Mesodermal cell (in vitro differentiated cells): ENCODE measurements at regions not wholly inside any gene's neighbourhood (a gene's known extent, or its start where the extent isn't known, plus 50 kb on each side); places are given as distances from the start of the nearest gene placed in this dataset.

Source experiments
- H3K27ac ChIP-seq: 2 replicates; pipeline ENCODE4 v1.7.0; 2013; ENCODE audit warnings: mild to moderate bottlenecking, low read depth, low read length, moderate library complexity; ENCODE audit not compliant: severe bottlenecking
- H3K36me3 ChIP-seq: 2 replicates; pipeline ENCODE4 v1.7.1; 2013; ENCODE audit warnings: mild to moderate bottlenecking, low read length, moderate library complexity; ENCODE audit not compliant: control insufficient read depth, insufficient read depth
- H3K4me1 ChIP-seq: one replicate; pipeline ENCODE4 v1.7.1; 2013; ENCODE audit warnings: mild to moderate bottlenecking, low read length; ENCODE audit not compliant: insufficient read depth, control insufficient read depth, poor library complexity, severe bottlenecking
- H3K4me3 ChIP-seq: 2 replicates; pipeline ENCODE4 v1.7.0; 2013; ENCODE audit warnings: low read length, control low read depth, mild to moderate bottlenecking; ENCODE audit not compliant: insufficient read depth, poor library complexity, severe bottlenecking; ENCODE audit errors: extremely low read depth
- H3K9me3 ChIP-seq: 2 replicates; pipeline ENCODE4 v1.7.1; 2013; ENCODE audit warnings: mild to moderate bottlenecking, low read length, moderate library complexity; ENCODE audit not compliant: control insufficient read depth
- WGBS, 2 experiments: methylation state at CpG; one replicate each; pipeline ENCODE4 v1.1.5; 2013; ENCODE audit warnings: missing lambda C conversion rate in 2 of 2; ENCODE audit not compliant: insufficient coverage in 2 of 2; 5-methylcytosine and 5-hydroxymethylcytosine counted together

GRCh38 chr2:237250599-237250998 is 163.4 kb downstream of the COL6A3 start:
- no peak overlapping the region for H3K4me3 ChIP-seq
- H3K27ac ChIP-seq, result no peak overlapping the region
- WGBS, 2 experiments, result 90% methylated on average over 2 of the region's 3 CpGs; no CpG with 5 or more reads in 1 of the 2 experiments
- no peaks in the 10 kb centered on the region for H3K9me3 ChIP-seq
- peaks cover 8% of the 10 kb centered on the region for H3K4me1 ChIP-seq
- no peaks in the 10 kb centered on the region for H3K36me3 ChIP-seq

- 80 to 100% methylated on average over 1 of the region's 2 CpGs for WGBS, 2 experiments
- H3K27ac ChIP-seq, result no peak overlapping the region
Observed at GRCh38 chr2:237251986-237252385, 162.0 kb downstream of the COL6A3 start.

DNA sequence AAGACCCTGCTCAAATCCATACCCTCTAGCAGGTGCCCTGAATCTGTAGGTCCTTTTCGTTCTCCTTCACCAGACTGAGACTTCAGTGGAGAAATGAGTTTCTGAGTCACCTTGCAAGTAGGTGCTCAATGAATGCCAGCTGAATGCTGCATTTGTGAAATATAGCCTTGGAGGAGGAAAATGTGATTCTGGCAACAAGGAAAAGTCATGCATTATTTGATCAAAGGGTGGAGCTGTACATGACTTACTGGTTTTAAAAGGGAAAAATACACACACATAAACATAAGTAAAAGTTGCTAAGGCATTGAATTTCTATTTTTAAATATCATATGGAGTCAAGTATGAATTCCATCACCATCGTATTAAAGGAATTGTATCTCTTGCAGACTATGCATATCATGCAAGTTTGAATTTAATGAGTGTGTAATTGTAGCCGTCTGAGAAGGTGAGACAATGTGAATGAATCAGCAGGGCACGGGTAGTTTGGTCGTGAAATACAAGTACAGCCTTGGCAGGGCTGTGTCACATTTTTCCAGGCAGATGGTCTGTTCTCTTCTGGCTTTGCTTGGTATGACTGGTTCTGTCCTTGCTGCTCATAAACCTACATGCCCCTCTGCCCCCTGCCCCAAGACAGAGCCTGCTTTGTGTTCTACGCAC is 160.8 kb downstream of the COL6A3 start:
- H3K4me1 ChIP-seq, result peaks cover 14% of the 10 kb centered on the region
- 96 to 100% methylated on average over 4 to 5 of the region's 6 CpGs for WGBS, 2 experiments
- no peak overlapping the region for H3K4me3 ChIP-seq
- H3K27ac ChIP-seq, result no peak overlapping the region
- no peaks in the 10 kb centered on the region for H3K9me3 ChIP-seq
- H3K36me3 ChIP-seq, result no peaks in the 10 kb centered on the region

More at GRCh38 chr2:237251986-237252385, 162.0 kb downstream of the COL6A3 start:
- Histone ChIP-seq H3K4me3 (no peak overlapping the region), H3K36me3 (no peaks in the 10 kb centered on the region), H3K4me1 (peaks cover 12% of the 10 kb centered on the region), H3K9me3 (no peaks in the 10 kb centered on the region)

- no peaks in the 10 kb centered on the region for H3K9me3 ChIP-seq
- H3K4me3 ChIP-seq, result no peak overlapping the region
- H3K4me1 ChIP-seq, result peaks cover 19% of the 10 kb centered on the region
- peak overlapping the region; percentile 31 for H3K27ac ChIP-seq
- no peaks in the 10 kb centered on the region for H3K36me3 ChIP-seq
- 100% methylated on average over 1 of the region's 2 CpGs; no CpG with 5 or more reads in 1 of the 2 experiments for WGBS, 2 experiments
Observed at GRCh38 chr2:237254369-237254861, 159.5 kb downstream of the COL6A3 start.

- H3K4me3 ChIP-seq, result no peak overlapping the region
- WGBS, 2 experiments, result no CpG with 5 or more reads among the region's 2 CpGs
- peaks cover 19% of the 10 kb centered on the region for H3K4me1 ChIP-seq
- H3K36me3 ChIP-seq, result no peaks in the 10 kb centered on the region
- H3K27ac ChIP-seq, result no peak overlapping the region
- H3K9me3 ChIP-seq, result no peaks in the 10 kb centered on the region
Observed at GRCh38 chr2:237254911-237255578, 158.9 kb downstream of the COL6A3 start.

- no peaks in the 10 kb centered on the region for H3K36me3 ChIP-seq
- no peak overlapping the region for H3K4me3 ChIP-seq
- H3K27ac ChIP-seq, result no peak overlapping the region
- H3K9me3 ChIP-seq, result no peaks in the 10 kb centered on the region
- H3K4me1 ChIP-seq, result peaks cover 19% of the 10 kb centered on the region
- 92 to 100% methylated on average over 2 to 4 of the region's 4 CpGs for WGBS, 2 experiments
Observed at GRCh38 chr2:237256887-237257286, 157.1 kb downstream of the COL6A3 start.

DNA sequence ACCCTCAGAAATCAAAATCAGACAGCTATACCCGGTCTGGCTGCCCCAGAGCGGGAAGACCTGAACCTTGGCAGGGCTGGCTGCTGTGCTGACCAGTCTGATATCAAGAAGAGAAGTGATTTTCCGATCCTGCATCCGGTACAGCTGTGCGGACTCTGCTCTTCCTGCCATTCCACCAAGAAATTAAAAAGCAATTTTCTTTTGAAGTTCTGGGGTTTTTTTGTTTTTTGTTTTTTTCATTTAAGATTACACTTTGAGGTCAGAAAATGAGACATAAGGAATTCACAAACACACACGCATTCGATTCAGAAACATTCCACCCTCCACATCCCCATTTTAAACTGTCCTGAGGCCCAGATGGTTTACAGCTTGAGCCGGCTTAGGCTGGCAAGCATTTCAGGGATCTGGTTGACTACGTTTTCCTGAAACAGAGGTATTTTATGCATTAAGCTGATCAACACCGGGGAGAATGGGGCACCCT is 156.5 kb downstream of the COL6A3 start:
- 50 to 65% methylated on average over 3 to 4 of the region's 10 CpGs for WGBS, 2 experiments
- H3K27ac ChIP-seq, result no peak overlapping the region

DNA sequence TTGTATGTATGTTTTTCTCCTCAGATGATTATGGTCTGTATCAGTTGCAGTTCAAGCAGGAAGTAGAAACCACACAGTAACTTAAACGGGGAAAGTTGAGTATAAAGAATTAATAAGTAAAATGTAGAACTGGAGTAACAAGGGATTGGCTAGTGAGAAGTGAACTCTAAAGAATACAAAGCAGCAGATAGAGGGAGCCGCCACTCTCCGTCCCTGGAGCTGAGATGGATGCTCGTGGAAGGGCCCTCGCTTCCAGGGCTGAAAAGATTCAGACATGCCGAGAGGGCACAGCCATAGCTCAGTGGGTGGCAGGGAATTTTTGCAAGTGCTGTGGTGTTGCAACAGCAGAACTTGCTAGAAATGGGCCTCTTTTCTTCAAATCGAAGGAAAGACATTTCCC is 155.8 kb downstream of the COL6A3 start:
- WGBS, 2 experiments, result 47 to 67% methylated on average over 6 of the region's 7 CpGs
- peaks cover 19% of the 10 kb centered on the region for H3K4me1 ChIP-seq
- no peak overlapping the region for H3K27ac ChIP-seq

More for the DNA sequence above, 156.5 kb downstream of the COL6A3 start:
- Histone ChIP-seq H3K4me3 (no peak overlapping the region), H3K36me3 (no peaks in the 10 kb centered on the region), H3K4me1 (peaks cover 19% of the 10 kb centered on the region), H3K9me3 (no peaks in the 10 kb centered on the region)

GRCh38 chr2:237258615-237259014 is 155.3 kb downstream of the COL6A3 start:
- Histone ChIP-seq H3K9me3 (no peaks in the 10 kb centered on the region), H3K36me3 (no peaks in the 10 kb centered on the region), H3K27ac (no peak overlapping the region), H3K4me3 (no peak overlapping the region), H3K4me1 (peaks cover 19% of the 10 kb centered on the region)
- WGBS, 2 experiments, result 89 to 91% methylated on average over 1 of the region's 4 CpGs

More for the DNA sequence above, 155.8 kb downstream of the COL6A3 start:
- H3K4me3 ChIP-seq, result no peak overlapping the region
- H3K36me3 ChIP-seq, result no peaks in the 10 kb centered on the region
- H3K9me3 ChIP-seq, result no peaks in the 10 kb centered on the region

DNA sequence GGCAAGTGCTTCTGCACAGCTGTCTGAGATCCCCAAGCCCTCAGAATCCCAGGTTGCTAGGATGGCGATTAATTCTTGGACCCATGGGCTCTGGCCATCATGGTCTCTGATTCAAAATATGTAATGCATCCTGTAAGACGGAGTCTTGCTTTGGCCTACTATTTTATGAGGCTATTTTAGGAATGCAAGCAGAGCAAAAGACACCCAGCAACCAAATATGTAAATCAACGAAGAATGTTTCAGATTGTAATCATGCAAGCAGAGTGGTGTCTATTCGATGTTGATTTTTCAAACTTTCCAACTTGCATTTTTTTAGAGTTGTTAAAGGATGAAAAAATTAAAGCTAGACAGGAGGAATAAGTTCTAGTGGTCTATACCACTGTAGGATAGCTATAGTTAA is 154.8 kb downstream of the COL6A3 start:
- no peaks in the 10 kb centered on the region for H3K9me3 ChIP-seq
- H3K27ac ChIP-seq, result no peak overlapping the region
- H3K36me3 ChIP-seq, result no peaks in the 10 kb centered on the region
- peaks cover 19% of the 10 kb centered on the region for H3K4me1 ChIP-seq
- WGBS, 2 experiments, result 94 to 95% methylated on average over 2 of the region's 4 CpGs
- H3K4me3 ChIP-seq, result no peak overlapping the region
